Adrenal gland (tissue), 5 donors: ENCODE measurements at regions not wholly inside any gene's neighbourhood (a gene's known extent, or its start where the extent isn't known, plus 50 kb on each side); places are given as distances from the start of the nearest gene placed in this dataset.

Source experiments
- POLR2A ChIP-seq, 2 donors: fragments of 450-650 bp; IDR thresholded peaks; one replicate each; pipeline ENCODE4 v1.6.1; 2017; ENCODE audit warnings: antibody characterized with exemption in 2 of 2, mild to moderate bottlenecking in 2 of 2, moderate library complexity in 1 of 2
- TF ChIP-seq, protein P1 (sequence below), 6 experiments: fragments of 450-650 bp in 4 of 6; fragments of 200-600 bp in 2 of 6; sonication (generic) in 1 of 6; IDR thresholded peaks; 1 replicate in 5 of 6; 2 replicates in 1 of 6; pipeline versions ENCODE4 v1.5.1 to v1.8.0; 2016 to 2021; ENCODE audit warnings: antibody characterized with exemption in 6 of 6, mild to moderate bottlenecking in 2 of 6, moderate library complexity in 1 of 6
- donor health status: DM: no; HTN: no; CAD: no.

DNA sequence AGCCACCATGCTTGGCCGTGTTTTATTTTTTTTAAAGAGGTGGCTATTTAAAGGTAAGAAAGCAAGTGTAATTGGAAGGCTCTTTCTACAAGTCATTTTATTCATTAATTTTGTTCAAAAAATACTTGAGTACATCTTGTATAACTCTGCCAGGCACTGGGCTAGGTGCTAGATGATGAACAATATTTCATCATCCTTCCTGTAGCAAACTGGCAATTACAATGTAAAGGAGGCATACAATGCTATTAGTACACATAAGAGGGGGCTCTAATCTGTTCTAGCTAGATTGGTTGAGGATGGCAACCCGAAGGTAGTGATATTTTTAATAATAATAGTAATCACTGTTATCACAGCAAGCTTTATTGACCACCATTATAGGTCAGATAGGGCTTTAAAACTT, 215.5 kb upstream of the KLF14 start:
- TF ChIP-seq, protein P1, sequence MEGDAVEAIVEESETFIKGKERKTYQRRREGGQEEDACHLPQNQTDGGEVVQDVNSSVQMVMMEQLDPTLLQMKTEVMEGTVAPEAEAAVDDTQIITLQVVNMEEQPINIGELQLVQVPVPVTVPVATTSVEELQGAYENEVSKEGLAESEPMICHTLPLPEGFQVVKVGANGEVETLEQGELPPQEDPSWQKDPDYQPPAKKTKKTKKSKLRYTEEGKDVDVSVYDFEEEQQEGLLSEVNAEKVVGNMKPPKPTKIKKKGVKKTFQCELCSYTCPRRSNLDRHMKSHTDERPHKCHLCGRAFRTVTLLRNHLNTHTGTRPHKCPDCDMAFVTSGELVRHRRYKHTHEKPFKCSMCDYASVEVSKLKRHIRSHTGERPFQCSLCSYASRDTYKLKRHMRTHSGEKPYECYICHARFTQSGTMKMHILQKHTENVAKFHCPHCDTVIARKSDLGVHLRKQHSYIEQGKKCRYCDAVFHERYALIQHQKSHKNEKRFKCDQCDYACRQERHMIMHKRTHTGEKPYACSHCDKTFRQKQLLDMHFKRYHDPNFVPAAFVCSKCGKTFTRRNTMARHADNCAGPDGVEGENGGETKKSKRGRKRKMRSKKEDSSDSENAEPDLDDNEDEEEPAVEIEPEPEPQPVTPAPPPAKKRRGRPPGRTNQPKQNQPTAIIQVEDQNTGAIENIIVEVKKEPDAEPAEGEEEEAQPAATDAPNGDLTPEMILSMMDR (IDR thresholded peaks at IDR 0.05): no peak
- TF ChIP-seq POLR2A (IDR thresholded peaks at IDR 0.05): no peak
